BE2C (cell line): ENCODE measurements at regions not wholly inside any gene's neighbourhood (a gene's known extent, or its start where the extent isn't known, plus 50 kb on each side); places are given as distances from the start of the nearest gene placed in this dataset.

Experiments used
- DNase-seq: peaks from one replicate; pipeline ENCODE4 v3.0.0-alpha.2; 2020
- H3K27me3 ChIP-seq: fragments of 250-450 bp; sonication (Bioruptor Pico); 2 replicates; pipeline ENCODE4 v1.5.1; 2020; ENCODE audit warnings: mild to moderate bottlenecking
- H3K36me3 ChIP-seq: fragments of 250-450 bp; sonication (Bioruptor Pico); 2 replicates; pipeline ENCODE4 v1.5.1; 2020; ENCODE audit warnings: mild to moderate bottlenecking
- H3K4me1 ChIP-seq: fragments of 250-450 bp; sonication (Bioruptor Pico); 2 replicates; pipeline ENCODE4 v1.5.1; 2020
- H3K4me3 ChIP-seq: 2 replicates; pipeline ENCODE4 v1.5.1; 2011; ENCODE audit warnings: low read depth, low read length
- H3K9me3 ChIP-seq: fragments of 250-450 bp; sonication (Bioruptor Pico); 2 replicates; pipeline ENCODE4 v1.5.1; 2020
- TF ChIP-seq, protein P1 (sequence below): IDR thresholded peaks from 2 replicates; pipeline ENCODE4 v1.5.1; 2012; ENCODE audit warnings: mild to moderate bottlenecking, low read depth, low read length

DNA sequence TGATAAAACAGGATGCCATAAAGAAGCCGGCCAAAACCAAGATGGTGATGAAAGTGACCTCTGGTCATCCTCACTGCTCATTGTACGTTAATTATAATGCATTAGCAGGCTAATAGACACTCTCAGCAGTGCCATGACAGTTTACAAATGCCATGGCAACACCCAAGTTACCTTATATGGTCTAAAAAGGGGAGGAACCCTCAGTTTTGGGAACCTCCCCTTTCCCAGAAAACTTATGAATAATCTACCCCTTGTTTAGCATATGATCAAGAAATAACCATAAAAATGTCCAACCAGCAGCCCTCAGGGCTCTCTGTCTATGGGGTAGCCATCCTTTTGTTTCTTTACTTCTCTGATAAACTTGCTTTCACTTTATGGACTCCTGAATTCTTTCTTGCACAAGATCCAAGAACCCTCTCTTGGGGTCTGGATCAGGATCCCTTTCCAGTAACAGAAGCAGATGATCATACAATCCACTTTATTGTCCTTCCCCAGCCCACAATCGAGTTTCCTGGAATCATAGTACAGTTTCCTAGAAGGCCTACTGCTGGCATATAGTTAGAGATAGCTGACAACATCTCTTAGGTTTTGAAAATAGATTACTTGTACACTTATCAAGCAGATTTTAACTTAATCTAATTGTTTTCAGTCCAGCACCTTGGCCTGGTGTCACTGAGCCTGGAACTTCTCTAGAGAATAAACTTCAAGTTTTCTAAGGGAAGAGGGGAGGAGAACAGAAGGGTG lies 266.7 kb upstream of the HMGA2 start:
- TF ChIP-seq, protein P1, sequence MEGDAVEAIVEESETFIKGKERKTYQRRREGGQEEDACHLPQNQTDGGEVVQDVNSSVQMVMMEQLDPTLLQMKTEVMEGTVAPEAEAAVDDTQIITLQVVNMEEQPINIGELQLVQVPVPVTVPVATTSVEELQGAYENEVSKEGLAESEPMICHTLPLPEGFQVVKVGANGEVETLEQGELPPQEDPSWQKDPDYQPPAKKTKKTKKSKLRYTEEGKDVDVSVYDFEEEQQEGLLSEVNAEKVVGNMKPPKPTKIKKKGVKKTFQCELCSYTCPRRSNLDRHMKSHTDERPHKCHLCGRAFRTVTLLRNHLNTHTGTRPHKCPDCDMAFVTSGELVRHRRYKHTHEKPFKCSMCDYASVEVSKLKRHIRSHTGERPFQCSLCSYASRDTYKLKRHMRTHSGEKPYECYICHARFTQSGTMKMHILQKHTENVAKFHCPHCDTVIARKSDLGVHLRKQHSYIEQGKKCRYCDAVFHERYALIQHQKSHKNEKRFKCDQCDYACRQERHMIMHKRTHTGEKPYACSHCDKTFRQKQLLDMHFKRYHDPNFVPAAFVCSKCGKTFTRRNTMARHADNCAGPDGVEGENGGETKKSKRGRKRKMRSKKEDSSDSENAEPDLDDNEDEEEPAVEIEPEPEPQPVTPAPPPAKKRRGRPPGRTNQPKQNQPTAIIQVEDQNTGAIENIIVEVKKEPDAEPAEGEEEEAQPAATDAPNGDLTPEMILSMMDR = no peak

DNA sequence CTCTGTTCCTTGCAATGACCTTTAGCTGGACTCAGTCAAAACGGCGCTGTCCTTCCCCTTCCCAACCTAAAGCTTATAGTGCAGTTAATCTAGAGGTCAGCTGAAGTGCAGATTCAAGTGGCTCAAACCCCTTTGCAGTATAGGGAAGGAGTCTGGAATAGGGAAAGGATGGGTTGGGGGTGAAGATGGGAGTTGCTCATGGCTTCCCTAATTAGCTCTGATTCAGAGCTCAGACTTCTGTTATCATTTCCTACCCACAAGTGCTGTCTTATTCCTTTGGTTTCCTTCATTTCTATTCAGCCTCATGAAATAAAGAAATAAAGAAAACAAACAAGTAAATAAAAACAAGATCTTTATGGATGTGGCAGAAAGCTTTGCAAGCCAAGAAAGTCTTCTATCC lies 264.0 kb upstream of the HMGA2 start:
- DNase-seq = no peak
- Histone ChIP-seq H3K36me3 (no peaks in the 10 kb centered on the region), H3K4me1 (no peaks in the 10 kb centered on the region), H3K9me3 (no peaks in the 10 kb centered on the region), H3K4me3 (no peak overlapping the region), H3K27me3 (no peaks in the 10 kb centered on the region)
- TF ChIP-seq, protein P1 = no peak

More for the DNA sequence above, 266.7 kb upstream of the HMGA2 start:
- Histone ChIP-seq H3K27me3 (no peaks in the 10 kb centered on the region), H3K9me3 (no peaks in the 10 kb centered on the region), H3K4me1 (no peaks in the 10 kb centered on the region), H3K4me3 (no peak overlapping the region), H3K36me3 (no peaks in the 10 kb centered on the region)
- DNase-seq = no peak

DNA sequence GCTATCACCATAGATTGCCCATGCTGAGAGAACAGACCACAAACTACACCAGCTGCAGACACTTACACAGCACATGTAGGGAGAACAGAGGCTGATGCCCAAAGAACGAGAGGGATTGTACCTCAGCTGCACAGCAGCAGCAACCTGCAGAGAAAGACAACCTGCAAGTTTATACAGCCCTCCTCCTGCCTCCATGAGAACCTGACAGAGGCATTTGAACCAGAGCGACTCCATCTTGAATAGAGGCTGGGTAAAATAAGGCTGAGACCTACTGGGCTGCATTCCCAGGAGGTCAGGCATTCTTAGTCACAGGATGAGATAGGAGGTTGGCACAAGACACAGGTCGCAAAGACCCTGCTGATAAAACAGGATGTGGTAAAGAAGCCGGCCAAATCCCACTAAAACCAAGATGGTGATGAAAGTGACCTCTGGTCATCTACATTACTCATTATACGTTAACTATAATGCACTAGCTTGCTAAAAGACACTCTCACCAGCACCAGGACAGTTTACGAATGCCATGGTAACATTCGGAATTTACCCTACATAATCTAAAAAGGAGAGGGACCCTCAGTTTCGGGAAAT lies 262.4 kb upstream of the HMGA2 start:
- TF ChIP-seq, protein P1 = no peak
- H3K36me3 ChIP-seq = no peaks in the 10 kb centered on the region
- H3K4me1 ChIP-seq = no peaks in the 10 kb centered on the region
- no peak for DNase-seq
- H3K27me3 ChIP-seq = no peaks in the 10 kb centered on the region
- no peak overlapping the region for H3K4me3 ChIP-seq
- H3K9me3 ChIP-seq = no peaks in the 10 kb centered on the region

DNA sequence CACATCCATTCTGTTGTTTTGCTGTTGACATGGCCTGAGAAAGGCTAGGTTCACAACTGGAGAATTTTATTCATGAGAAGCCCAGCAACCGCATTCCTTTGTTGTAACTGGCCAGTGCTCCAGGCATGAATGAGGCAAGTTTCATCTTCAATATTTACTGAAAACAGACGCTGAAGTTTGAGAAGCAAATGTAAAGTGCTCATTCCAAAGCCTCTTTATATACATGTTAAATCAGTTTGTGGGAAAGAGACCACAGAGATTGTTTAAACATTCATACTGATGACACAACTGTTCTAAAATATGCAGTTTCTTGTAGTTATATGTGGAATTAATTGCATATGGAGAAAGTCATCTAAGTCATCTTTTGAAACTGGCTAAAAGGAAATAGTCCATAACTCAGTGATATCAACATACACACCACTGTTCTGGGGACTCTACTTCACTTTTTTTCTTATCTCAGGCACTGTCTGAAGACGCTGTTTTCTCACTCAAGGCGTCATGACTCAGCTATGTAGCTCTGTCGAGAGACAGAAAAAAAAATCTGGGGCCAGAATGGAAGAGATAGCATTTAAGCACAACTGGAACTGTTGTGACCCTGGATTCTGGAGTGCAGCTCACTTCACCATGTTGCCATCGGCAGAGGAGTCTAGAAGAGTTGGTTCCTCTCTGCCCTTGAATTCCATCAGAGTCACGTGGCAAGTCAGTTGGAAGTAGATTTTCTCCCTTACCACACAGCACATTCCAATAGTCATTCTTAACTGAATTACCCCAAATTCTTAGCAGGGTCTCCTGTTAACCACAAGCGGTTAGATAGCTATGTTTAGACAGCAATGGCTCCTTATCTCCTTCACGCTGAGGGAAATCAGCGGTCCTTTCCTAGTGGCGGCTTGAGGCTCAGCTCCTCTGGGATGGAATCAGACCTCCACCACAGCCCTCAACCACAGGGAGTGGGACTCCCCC lies 258.4 kb upstream of the HMGA2 start:
- H3K36me3 ChIP-seq = no peaks in the 10 kb centered on the region
- DNase-seq = no peak
- TF ChIP-seq, protein P1 = no peak
- no peaks in the 10 kb centered on the region for H3K27me3 ChIP-seq
- no peaks in the 10 kb centered on the region for H3K9me3 ChIP-seq
- no peak overlapping the region for H3K4me3 ChIP-seq
- H3K4me1 ChIP-seq = no peaks in the 10 kb centered on the region

- no peaks in the 10 kb centered on the region for H3K4me1 ChIP-seq
- no peaks in the 10 kb centered on the region for H3K36me3 ChIP-seq
- no peaks in the 10 kb centered on the region for H3K9me3 ChIP-seq
- no peak for DNase-seq
- TF ChIP-seq, protein P1 = no peak
- H3K4me3 ChIP-seq = no peak overlapping the region
- no peaks in the 10 kb centered on the region for H3K27me3 ChIP-seq
Measured at GRCh38 chr12:65566751-65567150, 257.5 kb upstream of the HMGA2 start.
